ENCODE measurements at regions not wholly inside any gene's neighbourhood (a gene's known extent, or its start where the extent isn't known, plus 50 kb on each side); places are given as distances from the start of the nearest gene placed in this dataset.

DNA sequence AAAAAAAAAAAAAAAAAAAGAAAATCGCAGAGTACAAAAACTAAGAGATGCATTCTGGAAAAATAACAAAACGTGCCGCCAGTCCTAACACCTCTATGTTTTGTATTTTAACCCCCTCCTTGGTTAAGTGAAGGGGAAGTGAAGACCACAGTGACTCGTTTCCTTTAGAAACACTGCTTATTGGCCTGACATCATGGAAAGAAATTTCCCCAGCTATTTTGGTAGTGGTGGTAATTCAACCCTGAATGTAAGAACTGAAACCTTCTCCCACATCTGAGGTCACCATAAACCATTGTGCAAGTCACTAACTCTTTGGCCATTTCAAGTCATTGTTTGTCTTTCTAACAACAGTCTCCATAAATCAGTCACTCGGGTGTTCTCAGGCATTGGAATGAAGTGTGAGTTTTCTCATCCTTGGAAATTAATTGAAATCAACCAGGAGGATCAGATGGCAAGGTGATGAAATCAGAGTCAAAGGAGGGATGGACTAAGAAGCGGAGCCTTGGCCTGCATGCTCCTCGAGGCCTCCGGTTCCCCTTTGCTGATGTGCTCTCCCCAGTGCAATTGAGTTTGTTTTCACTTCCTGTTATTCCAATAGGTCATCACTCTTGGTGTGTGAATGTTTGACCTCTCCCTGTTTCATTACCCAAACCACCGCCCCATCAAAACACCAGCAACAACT is 443.9 kb downstream of the FGF9 start:
- no peaks in the 10 kb centered on the region for H3K4me1 ChIP-seq (ENCODE audit: control insufficient read depth in 1 of 2, insufficient read depth in 1 of 2, low read depth in 1 of 2, low read length in 1 of 2)
- H3K4me3 ChIP-seq (ENCODE audit: low read depth in 1 of 2, low read length in 1 of 2) = no peak overlapping the region
- no peak overlapping the region for H3K27ac ChIP-seq
- no peaks in the 10 kb centered on the region for H3K27me3 ChIP-seq
- TF ChIP-seq, protein P1, sequence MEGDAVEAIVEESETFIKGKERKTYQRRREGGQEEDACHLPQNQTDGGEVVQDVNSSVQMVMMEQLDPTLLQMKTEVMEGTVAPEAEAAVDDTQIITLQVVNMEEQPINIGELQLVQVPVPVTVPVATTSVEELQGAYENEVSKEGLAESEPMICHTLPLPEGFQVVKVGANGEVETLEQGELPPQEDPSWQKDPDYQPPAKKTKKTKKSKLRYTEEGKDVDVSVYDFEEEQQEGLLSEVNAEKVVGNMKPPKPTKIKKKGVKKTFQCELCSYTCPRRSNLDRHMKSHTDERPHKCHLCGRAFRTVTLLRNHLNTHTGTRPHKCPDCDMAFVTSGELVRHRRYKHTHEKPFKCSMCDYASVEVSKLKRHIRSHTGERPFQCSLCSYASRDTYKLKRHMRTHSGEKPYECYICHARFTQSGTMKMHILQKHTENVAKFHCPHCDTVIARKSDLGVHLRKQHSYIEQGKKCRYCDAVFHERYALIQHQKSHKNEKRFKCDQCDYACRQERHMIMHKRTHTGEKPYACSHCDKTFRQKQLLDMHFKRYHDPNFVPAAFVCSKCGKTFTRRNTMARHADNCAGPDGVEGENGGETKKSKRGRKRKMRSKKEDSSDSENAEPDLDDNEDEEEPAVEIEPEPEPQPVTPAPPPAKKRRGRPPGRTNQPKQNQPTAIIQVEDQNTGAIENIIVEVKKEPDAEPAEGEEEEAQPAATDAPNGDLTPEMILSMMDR (IDR thresholded peaks at IDR 0.05) = no peak
- no peaks in the 10 kb centered on the region for H3K9me3 ChIP-seq
- no peaks in the 10 kb centered on the region for H3K36me3 ChIP-seq

GRCh38 chr13:22118158-22118557 is 447.3 kb downstream of the FGF9 start:
- Histone ChIP-seq H3K4me3 (ENCODE audit: low read depth in 1 of 2, low read length in 1 of 2) (no peak overlapping the region), H3K36me3 (no peaks in the 10 kb centered on the region), H3K4me1 (ENCODE audit: control insufficient read depth in 1 of 2, insufficient read depth in 1 of 2, low read depth in 1 of 2, low read length in 1 of 2) (no peaks in the 10 kb centered on the region), H3K27ac (no peak overlapping the region), H3K9me3 (no peaks in the 10 kb centered on the region), H3K27me3 (no peaks in the 10 kb centered on the region)
- TF ChIP-seq, protein P1 (IDR thresholded peaks at IDR 0.05) = no peak

GRCh38 chr13:22120646-22121045 is 449.8 kb downstream of the FGF9 start:
- Histone ChIP-seq H3K4me1 (ENCODE audit: control insufficient read depth in 1 of 2, insufficient read depth in 1 of 2, low read depth in 1 of 2, low read length in 1 of 2) (no peaks in the 10 kb centered on the region), H3K36me3 (no peaks in the 10 kb centered on the region), H3K27ac (no peak overlapping the region), H3K9me3 (no peaks in the 10 kb centered on the region), H3K27me3 (no peaks in the 10 kb centered on the region), H3K4me3 (ENCODE audit: low read depth in 1 of 2, low read length in 1 of 2) (no peak overlapping the region)
- TF ChIP-seq, protein P1 (IDR thresholded peaks at IDR 0.05) = no peak

DNA sequence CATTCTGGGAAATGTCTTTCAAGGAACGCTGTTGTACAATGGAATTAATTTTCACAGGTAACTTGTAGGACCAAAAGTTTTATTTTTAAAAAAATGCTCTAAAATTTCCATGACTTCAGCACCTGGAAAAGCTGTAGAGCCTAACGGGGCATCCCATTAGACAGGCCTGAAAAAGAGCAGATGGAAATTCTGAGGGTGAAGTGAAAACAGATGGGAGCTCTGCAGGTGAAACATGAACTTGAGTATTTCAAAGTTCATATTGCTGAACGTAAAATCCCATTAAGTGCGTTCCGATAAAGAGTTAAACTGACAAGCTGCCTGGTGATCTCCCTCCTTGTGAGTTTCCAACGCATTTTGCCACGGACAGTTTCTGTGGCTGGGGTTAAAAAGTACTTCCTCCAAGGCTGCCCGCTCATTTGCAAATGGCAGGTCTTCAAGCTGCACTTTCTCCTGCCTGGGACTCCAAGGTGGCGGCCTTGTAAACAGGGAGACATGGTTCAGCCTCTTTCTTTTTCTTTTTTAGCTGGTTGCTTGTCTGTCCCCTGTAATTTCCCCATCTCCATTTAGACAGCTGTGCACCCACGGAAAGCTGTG is 450.4 kb downstream of the FGF9 start:
- no peaks in the 10 kb centered on the region for H3K36me3 ChIP-seq
- H3K27ac ChIP-seq = no peak overlapping the region
- H3K9me3 ChIP-seq = no peaks in the 10 kb centered on the region
- no peak overlapping the region for H3K4me3 ChIP-seq (ENCODE audit: low read depth in 1 of 2, low read length in 1 of 2)
- no peaks in the 10 kb centered on the region for H3K4me1 ChIP-seq (ENCODE audit: control insufficient read depth in 1 of 2, insufficient read depth in 1 of 2, low read depth in 1 of 2, low read length in 1 of 2)
- no peaks in the 10 kb centered on the region for H3K27me3 ChIP-seq
- TF ChIP-seq, protein P1 (IDR thresholded peaks at IDR 0.05) = no peak

DNA sequence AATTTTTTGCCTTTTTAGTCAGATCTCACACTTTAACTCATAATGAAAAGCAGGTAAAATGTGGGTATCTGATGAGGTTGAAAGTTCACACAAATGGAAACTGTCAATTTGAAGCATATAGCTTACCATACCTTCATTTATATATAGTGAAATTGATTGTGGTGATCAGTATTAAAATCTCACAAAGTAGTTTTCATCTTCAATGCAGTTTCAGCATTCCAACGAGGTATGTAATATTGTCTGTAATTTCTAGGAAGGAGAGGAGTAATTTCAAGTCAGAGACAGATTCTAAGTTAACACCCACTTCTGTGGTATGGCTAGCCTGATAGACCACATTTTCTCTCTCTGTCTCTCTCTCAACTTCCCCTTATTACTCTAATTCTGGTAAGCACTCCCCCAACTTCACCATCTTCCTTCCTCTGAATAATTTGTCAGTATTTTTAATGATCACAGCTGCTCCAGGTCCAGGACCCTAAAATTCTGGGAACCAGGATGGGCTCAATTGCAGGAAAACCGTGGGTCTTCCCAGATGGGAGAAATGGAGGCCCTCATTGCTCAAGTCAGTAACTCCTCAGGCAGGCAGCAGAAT is 455.7 kb downstream of the FGF9 start:
- TF ChIP-seq, protein P1 (IDR thresholded peaks at IDR 0.05) = no peak
- Histone ChIP-seq H3K36me3 (no peaks in the 10 kb centered on the region), H3K27ac (no peak overlapping the region), H3K9me3 (no peaks in the 10 kb centered on the region), H3K4me1 (ENCODE audit: control insufficient read depth in 1 of 2, insufficient read depth in 1 of 2, low read depth in 1 of 2, low read length in 1 of 2) (no peaks in the 10 kb centered on the region), H3K4me3 (ENCODE audit: low read depth in 1 of 2, low read length in 1 of 2) (no peak overlapping the region), H3K27me3 (no peaks in the 10 kb centered on the region)
